Upper lobe of left lung (tissue), 4 donors: ENCODE measurements at regions not wholly inside any gene's neighbourhood (a gene's known extent, or its start where the extent isn't known, plus 50 kb on each side); places are given as distances from the start of the nearest gene placed in this dataset.

Experiments used
- EP300 ChIP-seq, 4 donors: sonication (generic); formaldehyde crosslinking; IDR thresholded peaks; one replicate each; pipeline ENCODE4 v1.5.1; 2017; ENCODE audit warnings: antibody characterized with exemption in 4 of 4, control low read depth in 2 of 4
- POLR2AphosphoS5 ChIP-seq, 2 donors: sonication (generic); formaldehyde crosslinking; IDR thresholded peaks; one replicate each; pipeline ENCODE4 v1.5.1; 2017; ENCODE audit warnings: antibody characterized with exemption in 2 of 2
- TF ChIP-seq, protein P1 (sequence below), 6 experiments: fragments of 450-650 bp in 4 of 6; fragments of 200-600 bp in 2 of 6; sonication (generic) in 2 of 6; IDR thresholded peaks; one replicate each; pipeline ENCODE4 v1.5.1; 2016 to 2019; ENCODE audit warnings: antibody characterized with exemption in 6 of 6

DNA sequence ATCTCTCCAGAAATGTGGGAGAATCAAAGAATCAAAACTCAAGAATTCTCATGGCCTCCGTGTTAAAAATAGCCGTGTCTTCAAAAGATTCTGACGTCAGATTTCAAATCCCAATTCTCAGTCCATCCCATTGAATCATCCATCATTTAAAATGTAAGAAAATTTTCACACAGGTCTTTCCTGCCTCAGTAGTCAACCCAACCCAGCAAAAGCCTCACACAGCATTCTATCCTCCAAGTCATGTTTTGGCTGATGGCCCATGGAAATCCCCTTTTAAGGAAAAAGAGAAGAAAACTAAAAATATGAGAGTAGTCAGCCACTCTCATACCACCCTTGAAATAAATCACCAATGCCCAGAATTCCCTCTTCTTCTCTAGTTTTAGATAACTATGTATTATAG, 211.8 kb downstream of the C1D start:
- TF ChIP-seq, protein P1, sequence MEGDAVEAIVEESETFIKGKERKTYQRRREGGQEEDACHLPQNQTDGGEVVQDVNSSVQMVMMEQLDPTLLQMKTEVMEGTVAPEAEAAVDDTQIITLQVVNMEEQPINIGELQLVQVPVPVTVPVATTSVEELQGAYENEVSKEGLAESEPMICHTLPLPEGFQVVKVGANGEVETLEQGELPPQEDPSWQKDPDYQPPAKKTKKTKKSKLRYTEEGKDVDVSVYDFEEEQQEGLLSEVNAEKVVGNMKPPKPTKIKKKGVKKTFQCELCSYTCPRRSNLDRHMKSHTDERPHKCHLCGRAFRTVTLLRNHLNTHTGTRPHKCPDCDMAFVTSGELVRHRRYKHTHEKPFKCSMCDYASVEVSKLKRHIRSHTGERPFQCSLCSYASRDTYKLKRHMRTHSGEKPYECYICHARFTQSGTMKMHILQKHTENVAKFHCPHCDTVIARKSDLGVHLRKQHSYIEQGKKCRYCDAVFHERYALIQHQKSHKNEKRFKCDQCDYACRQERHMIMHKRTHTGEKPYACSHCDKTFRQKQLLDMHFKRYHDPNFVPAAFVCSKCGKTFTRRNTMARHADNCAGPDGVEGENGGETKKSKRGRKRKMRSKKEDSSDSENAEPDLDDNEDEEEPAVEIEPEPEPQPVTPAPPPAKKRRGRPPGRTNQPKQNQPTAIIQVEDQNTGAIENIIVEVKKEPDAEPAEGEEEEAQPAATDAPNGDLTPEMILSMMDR (IDR thresholded peaks at IDR 0.05), result no peak
- no peak for TF ChIP-seq POLR2AphosphoS5 (IDR thresholded peaks at IDR 0.05)
- no peak for TF ChIP-seq EP300 (IDR thresholded peaks at IDR 0.05)
